Stomach (tissue), 4 donors: ENCODE measurements at regions not wholly inside any gene's neighbourhood (a gene's known extent, or its start where the extent isn't known, plus 50 kb on each side); places are given as distances from the start of the nearest gene placed in this dataset.

Source experiments
- EP300 ChIP-seq: sonication (generic); formaldehyde crosslinking; IDR thresholded peaks from one replicate; pipeline ENCODE4 v1.6.1; 2017; ENCODE audit warnings: antibody characterized with exemption
- POLR2A ChIP-seq, 4 donors: fragments of 450-650 bp; IDR thresholded peaks; one replicate each; pipeline ENCODE4 v1.6.1; 2016; ENCODE audit warnings: antibody characterized with exemption in 4 of 4, control low read depth in 2 of 4, mild to moderate bottlenecking in 1 of 4, moderate library complexity in 1 of 4
- POLR2AphosphoS5 ChIP-seq, 3 donors: sonication (generic); formaldehyde crosslinking; IDR thresholded peaks; one replicate each; pipeline ENCODE4 v1.6.1; 2016; ENCODE audit warnings: antibody characterized with exemption in 3 of 3
- TF ChIP-seq, protein P1 (sequence below), 7 experiments: fragments of 450-650 bp in 4 of 7; fragments of 200-600 bp in 3 of 7; sonication (generic) in 3 of 7; IDR thresholded peaks; one replicate each; pipeline ENCODE4 v1.5.1; 2016 to 2019; ENCODE audit warnings: antibody characterized with exemption in 7 of 7, control low read depth in 2 of 7, mild to moderate bottlenecking in 1 of 7

DNA sequence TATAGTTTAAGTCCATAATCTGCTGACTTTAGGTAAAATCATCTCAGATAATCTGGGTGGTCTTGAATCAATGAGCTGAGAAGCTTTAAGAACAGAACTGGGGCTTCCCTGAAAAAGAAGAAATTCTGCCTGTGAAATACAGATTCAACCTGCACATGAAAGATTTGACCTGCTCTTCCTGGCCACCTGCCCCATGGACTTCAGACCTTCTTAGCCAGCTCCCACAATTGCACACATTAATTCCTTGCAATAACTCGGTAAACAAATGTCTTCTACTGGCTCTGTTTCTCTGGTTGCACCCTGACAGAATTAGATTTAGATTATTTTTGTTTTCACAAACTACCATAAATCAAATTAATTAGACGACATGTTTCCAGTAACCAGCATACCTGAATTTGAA is 2117.9 kb upstream of the C9orf72 start:
- TF ChIP-seq, protein P1, sequence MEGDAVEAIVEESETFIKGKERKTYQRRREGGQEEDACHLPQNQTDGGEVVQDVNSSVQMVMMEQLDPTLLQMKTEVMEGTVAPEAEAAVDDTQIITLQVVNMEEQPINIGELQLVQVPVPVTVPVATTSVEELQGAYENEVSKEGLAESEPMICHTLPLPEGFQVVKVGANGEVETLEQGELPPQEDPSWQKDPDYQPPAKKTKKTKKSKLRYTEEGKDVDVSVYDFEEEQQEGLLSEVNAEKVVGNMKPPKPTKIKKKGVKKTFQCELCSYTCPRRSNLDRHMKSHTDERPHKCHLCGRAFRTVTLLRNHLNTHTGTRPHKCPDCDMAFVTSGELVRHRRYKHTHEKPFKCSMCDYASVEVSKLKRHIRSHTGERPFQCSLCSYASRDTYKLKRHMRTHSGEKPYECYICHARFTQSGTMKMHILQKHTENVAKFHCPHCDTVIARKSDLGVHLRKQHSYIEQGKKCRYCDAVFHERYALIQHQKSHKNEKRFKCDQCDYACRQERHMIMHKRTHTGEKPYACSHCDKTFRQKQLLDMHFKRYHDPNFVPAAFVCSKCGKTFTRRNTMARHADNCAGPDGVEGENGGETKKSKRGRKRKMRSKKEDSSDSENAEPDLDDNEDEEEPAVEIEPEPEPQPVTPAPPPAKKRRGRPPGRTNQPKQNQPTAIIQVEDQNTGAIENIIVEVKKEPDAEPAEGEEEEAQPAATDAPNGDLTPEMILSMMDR (IDR thresholded peaks at IDR 0.05): no peak
- TF ChIP-seq POLR2AphosphoS5 (IDR thresholded peaks at IDR 0.05) (no peak), POLR2A (IDR thresholded peaks at IDR 0.05) (no peak), EP300 (no peak)
